ENCODE measurements at regions not wholly inside any gene's neighbourhood (a gene's known extent, or its start where the extent isn't known, plus 50 kb on each side); places are given as distances from the start of the nearest gene placed in this dataset.
"Not testable (repeated sequence)": the region's sequence is repeated elsewhere in the genome, so short reads cannot be mapped to it uniquely, and the experiment has no call there.

DNA sequence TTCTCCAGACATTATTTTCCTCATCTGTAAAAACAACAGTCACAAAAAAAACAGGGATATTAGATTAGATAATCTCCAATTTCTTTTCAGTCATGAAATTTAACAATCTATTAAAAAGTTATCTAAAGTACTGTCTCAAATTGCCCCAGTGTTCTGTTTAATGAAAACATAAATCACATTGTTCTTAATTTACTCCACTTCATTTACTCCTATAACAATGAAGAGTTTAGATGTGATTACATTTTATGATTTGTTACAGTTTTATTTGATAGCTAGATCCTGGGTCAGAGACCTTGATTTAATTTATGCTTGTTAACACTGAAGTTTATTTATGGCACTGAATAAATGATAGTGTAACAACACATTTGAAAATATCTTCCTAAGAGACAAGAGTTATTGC lies 230.2 kb upstream of the TRPC4 start:
- H3K9me3 Mint-ChIP-seq, result peaks cover 2% of the 10 kb centered on the region
- H3K4me3 Mint-ChIP-seq, result no peak overlapping the region
- ChIA-PET CTCF (no interaction called here), POLR2A (no interaction called here)
- no peaks in the 10 kb centered on the region for H3K36me3 Mint-ChIP-seq (ENCODE audit: low read depth)
- H3K27me3 Mint-ChIP-seq, result no peaks in the 10 kb centered on the region
- H3K4me1 Mint-ChIP-seq, result no peaks in the 10 kb centered on the region
- no peak overlapping the region for H3K27ac Mint-ChIP-seq
- no peak for DNase-seq

DNA sequence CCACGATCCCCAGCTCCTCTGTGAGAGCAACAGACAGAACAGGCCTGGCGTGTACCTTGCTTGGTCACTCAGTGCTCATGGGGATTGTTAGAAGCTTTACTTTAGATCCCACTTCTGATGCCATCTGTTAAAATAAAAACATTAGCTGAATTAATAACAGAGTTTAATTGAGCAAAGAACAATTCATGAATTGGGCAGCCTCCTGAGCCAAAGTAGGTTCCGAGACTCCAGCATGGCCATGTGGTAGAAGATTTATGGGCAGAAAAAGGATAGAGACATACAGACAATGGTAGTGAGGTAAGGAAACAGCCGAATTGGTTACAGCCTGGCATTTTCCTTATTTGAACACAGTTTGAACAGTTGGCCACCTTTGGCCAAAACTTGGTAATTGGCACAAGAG lies 223.9 kb upstream of the TRPC4 start:
- POLR2A ChIA-PET, result no interaction called here
- H3K27me3 Mint-ChIP-seq, result no peaks in the 10 kb centered on the region
- no peak overlapping the region for H3K4me3 Mint-ChIP-seq
- DNase-seq, result no peak
- H3K4me1 Mint-ChIP-seq, result no peaks in the 10 kb centered on the region
- H3K36me3 Mint-ChIP-seq (ENCODE audit: low read depth), result no peaks in the 10 kb centered on the region
- CTCF ChIA-PET, result no interaction called here
- H3K9me3 Mint-ChIP-seq, result peaks cover 8% of the 10 kb centered on the region
- H3K27ac Mint-ChIP-seq, result no peak overlapping the region

DNA sequence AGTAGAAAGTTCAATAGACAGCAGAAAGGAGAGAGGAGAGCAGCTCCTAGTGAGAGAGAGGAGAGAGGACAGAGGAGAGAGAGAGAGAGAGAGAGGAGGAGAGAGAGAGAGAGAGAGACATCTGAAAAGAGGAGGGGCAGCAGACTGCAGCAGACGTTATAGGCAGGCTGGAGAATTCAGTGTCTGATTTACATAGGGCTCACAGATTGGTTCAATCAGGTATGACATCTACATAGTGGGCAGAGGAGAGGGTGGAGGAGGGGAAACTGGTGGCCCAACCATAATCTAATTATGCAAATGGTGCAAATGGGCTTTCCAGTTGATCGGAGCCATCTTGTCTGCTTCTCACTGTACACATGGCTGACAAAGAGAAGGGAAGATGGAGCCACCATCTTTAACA lies 221.3 kb upstream of the TRPC4 start:
- H3K4me3 Mint-ChIP-seq, result no peak overlapping the region
- no peaks in the 10 kb centered on the region for H3K27me3 Mint-ChIP-seq
- no peaks in the 10 kb centered on the region for H3K36me3 Mint-ChIP-seq (ENCODE audit: low read depth)
- H3K27ac Mint-ChIP-seq, result no peak overlapping the region
- H3K4me1 Mint-ChIP-seq, result no peaks in the 10 kb centered on the region
- CTCF ChIA-PET, result interaction anchor here (0.6 kb wide), 1 partner anchor 118 kb away, joined by 6 read pairs; no protein-coding TSS in a partner anchor
- DNase-seq, result no peak
- H3K9me3 Mint-ChIP-seq, result peaks cover 11% of the 10 kb centered on the region
- POLR2A ChIA-PET, result no interaction called here

DNA sequence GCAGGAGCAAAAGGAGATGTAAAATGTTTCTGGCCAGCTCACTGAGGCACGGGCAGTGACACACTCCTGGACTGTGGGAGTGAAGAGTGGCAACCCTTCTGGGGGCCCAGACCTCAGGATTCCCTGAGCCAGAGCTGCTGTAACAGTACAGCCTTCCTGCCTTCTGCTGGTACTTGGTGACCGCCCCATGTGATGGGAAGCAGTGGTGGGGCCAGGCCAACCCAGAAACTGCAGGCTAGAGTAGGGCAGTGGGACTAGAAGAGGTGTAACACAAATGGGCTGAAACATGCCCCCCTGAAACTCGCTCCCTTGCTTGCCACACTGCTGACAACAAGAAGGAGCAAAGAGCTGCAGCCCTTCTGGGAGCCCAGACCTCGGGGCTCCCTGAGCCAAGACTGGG lies 217.1 kb upstream of the TRPC4 start:
- ChIA-PET POLR2A (no interaction called here), CTCF (no interaction called here)
- DNase-seq, result no peak
- Mint-ChIP-seq H3K27me3 (no peaks in the 10 kb centered on the region), H3K9me3 (peaks cover 17% of the 10 kb centered on the region), H3K4me3 (no peak overlapping the region), H3K27ac (no peak overlapping the region), H3K36me3 (ENCODE audit: low read depth) (no peaks in the 10 kb centered on the region), H3K4me1 (no peaks in the 10 kb centered on the region)

DNA sequence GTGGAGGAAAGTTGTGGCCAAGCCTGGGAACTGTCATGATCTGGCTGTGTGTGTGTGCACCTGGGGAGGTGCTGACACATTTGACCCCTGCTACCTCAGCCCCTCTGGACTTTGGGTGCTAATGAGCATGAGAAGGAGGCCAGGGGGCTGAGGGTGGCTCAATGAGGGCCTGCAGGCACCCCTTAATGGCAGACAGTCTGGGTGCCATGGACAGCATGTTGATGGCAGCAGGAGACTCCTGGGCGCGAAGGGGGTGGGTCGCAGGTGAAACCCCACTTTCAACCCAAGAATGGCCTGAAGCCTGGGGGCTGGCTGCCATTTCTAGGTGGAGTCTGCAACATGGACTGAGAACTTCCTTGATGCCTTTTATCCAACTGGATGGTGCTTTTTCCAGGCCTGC lies 216.4 kb upstream of the TRPC4 start:
- no peaks in the 10 kb centered on the region for H3K27me3 Mint-ChIP-seq
- H3K4me3 Mint-ChIP-seq, result no peak overlapping the region
- no peak for DNase-seq
- no peaks in the 10 kb centered on the region for H3K4me1 Mint-ChIP-seq
- ChIA-PET POLR2A (no interaction called here), CTCF (no interaction called here)
- no peak overlapping the region for H3K27ac Mint-ChIP-seq
- no peaks in the 10 kb centered on the region for H3K36me3 Mint-ChIP-seq (ENCODE audit: low read depth)
- peaks cover 19% of the 10 kb centered on the region for H3K9me3 Mint-ChIP-seq

DNA sequence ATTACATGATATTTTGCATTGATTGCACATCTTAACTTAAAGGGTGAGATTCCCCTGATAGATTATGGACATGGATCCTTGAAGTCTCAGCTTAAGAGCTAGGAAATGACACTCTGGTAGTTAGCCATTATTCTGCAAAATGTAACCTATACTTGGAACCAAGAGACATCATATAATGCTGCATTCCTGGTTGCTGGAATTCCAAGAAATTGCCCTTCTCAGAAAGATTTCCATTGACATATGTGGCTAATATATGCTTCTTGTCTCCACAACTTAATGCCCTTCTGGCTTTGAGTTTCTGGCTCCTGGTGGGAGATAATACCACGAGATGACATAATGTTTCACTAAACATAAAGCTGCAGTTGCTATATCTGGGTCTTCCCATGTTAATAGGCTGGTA lies 204.4 kb upstream of the TRPC4 start:
- H3K27me3 Mint-ChIP-seq, result no peaks in the 10 kb centered on the region
- no peak overlapping the region for H3K4me3 Mint-ChIP-seq
- H3K4me1 Mint-ChIP-seq, result no peaks in the 10 kb centered on the region
- H3K36me3 Mint-ChIP-seq (ENCODE audit: low read depth), result no peaks in the 10 kb centered on the region
- CTCF ChIA-PET, result no interaction called here
- DNase-seq, result no peak
- POLR2A ChIA-PET, result no interaction called here
- no peak overlapping the region for H3K27ac Mint-ChIP-seq
- H3K9me3 Mint-ChIP-seq, result no peaks in the 10 kb centered on the region

DNA sequence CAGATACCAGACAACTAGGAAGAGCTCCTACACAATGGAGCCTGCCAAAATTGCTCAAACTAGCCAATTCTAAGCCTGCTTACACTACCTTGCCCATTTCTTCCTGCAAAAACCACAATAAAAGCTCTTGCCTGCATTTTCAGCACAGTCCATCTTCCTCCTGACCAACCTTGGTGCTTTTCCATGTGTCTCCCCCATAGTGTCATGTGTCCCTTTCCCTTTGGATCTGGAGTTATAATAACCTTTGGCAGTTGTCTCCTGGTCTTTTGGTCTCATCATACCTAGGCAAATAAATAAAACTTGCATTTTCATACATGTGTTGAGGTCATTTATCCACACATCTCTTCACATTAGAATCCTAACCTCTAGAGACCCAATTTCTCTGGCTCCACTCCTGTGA lies 203.1 kb upstream of the TRPC4 start:
- Mint-ChIP-seq H3K4me3 (no peak overlapping the region), H3K27ac (no peak overlapping the region), H3K9me3 (peaks cover 2% of the 10 kb centered on the region), H3K36me3 (ENCODE audit: low read depth) (no peaks in the 10 kb centered on the region), H3K4me1 (no peaks in the 10 kb centered on the region), H3K27me3 (no peaks in the 10 kb centered on the region)
- POLR2A ChIA-PET, result no interaction called here
- no peak for DNase-seq
- CTCF ChIA-PET, result no interaction called here

DNA sequence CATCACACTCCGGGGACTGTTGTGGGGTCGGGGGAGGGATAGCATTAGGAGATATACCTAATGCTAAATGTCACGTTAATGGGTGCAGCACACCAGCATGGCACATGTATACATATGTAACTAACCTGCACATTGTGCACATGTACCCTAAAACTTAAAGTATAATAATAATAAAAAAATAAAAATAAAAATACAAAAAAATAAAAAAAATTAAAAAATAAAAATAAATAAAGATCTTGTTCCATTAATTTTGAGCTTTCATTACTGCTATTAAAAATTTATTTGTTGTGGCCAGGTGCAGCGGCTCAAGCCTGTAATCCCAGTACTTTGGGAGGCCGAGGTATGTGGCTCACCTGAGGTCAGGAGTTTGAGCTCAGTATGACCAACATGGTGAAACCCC lies 201.8 kb upstream of the TRPC4 start:
- POLR2A ChIA-PET; H3K27ac Mint-ChIP-seq; H3K9me3 Mint-ChIP-seq; DNase-seq; H3K4me3 Mint-ChIP-seq; H3K4me1 Mint-ChIP-seq; CTCF ChIA-PET; H3K36me3 Mint-ChIP-seq (ENCODE audit: low read depth); H3K27me3 Mint-ChIP-seq: not testable (repeated sequence)

DNA sequence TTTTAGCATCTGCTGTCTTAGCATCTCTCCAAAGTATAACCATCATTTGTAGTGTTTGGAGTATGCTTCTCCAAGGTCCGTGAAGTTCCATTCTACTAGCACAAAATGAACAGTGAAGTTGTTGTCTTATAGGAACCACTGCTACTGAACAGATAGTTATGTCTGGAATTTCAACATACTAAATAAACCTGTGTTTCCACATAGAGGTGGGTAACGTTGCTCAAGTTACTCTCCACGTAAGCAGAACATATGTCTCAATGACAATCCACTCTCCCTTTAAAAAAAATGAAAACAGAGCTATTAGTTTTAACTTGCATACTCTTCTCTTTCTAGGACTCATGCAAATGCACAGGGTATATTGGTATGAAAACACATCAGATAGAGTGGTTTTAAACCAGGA lies 184.3 kb upstream of the TRPC4 start:
- H3K4me1 Mint-ChIP-seq, result no peaks in the 10 kb centered on the region
- ChIA-PET POLR2A (no interaction called here), CTCF (no interaction called here)
- H3K9me3 Mint-ChIP-seq, result peaks cover 2% of the 10 kb centered on the region
- no peak for DNase-seq
- H3K27ac Mint-ChIP-seq, result no peak overlapping the region
- no peaks in the 10 kb centered on the region for H3K27me3 Mint-ChIP-seq
- H3K36me3 Mint-ChIP-seq (ENCODE audit: low read depth), result no peaks in the 10 kb centered on the region
- no peak overlapping the region for H3K4me3 Mint-ChIP-seq

DNA sequence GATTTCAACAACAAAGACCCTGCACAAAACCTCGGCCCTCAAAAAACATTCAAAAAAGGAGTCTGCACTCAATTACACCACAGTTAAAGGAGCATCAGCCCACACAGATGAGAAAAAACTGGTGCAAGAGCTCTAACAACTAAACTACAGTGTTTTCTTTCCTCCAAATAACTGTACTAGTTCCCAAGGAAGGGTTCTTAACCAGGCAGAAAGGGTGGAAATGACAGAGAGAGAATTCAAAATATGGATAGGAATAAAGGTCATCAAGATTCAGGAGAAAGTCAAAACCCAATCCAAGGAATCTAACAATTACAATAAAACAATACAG lies 176.4 kb upstream of the TRPC4 start:
- no peaks in the 10 kb centered on the region for H3K27me3 Mint-ChIP-seq
- no peaks in the 10 kb centered on the region for H3K4me1 Mint-ChIP-seq
- no peak overlapping the region for H3K4me3 Mint-ChIP-seq
- CTCF ChIA-PET, result no interaction called here
- peaks cover 7% of the 10 kb centered on the region for H3K9me3 Mint-ChIP-seq
- no peaks in the 10 kb centered on the region for H3K36me3 Mint-ChIP-seq (ENCODE audit: low read depth)
- no peak for DNase-seq
- POLR2A ChIA-PET, result no interaction called here
- no peak overlapping the region for H3K27ac Mint-ChIP-seq

DNA sequence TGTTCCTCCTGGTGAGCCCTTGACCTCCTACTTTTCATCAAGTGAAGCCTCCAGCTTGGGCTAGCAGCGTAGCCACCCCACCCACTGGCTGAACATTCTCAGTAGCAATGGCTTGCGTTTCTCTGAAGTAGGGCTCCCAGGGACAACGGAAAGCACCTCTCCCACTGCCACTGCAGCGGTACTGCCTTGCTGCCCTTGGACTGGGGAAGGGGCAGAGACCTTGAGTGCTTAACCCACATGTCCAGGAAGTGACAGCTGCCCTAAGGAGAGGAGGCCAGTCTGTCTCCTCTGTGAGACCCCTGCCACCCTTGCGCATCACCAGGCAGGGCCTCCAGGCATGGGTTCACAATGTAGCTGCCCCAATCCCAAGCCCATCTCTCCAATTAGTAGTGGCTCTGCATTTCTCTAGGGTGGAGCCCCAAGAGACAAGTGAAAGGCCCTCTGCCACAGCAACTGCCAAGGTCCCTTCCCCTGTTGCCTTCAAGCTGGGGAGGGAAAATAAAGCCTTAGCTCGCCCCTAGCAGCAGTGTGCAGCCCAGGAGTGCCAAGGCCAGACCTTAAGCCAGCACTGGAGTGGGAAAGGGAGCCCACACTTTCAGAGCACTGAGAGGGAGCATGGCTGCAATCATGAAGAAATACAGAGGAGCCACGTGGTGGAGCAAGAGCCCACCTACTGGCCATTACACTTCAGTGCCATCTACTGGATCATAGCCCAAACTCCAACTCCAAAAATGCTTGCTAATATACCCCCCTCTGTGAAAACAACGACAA lies 175.9 kb upstream of the TRPC4 start:
- POLR2A ChIA-PET, result no interaction called here

DNA sequence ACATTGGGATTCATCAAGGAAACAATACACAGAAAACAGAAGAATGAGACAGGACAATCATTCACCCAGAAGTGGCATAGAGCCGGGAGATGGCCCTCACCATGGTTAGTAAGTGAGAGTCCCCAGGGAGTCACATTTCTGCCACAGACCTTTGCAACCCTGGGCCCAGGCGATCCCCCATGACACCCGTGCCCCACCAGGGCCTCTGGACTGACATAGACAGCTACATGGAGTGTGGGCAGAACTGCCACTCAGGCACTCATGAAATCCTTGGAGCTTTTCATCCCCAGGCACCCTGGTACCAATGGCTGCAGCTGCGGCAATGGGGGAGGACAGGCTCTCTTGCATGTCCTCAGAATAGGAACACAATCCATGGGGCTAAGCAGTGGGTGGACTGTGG lies 174.5 kb upstream of the TRPC4 start:
- Mint-ChIP-seq H3K27me3 (no peaks in the 10 kb centered on the region), H3K9me3 (peaks cover 7% of the 10 kb centered on the region), H3K36me3 (ENCODE audit: low read depth) (no peaks in the 10 kb centered on the region), H3K27ac (no peak overlapping the region), H3K4me3 (no peak overlapping the region), H3K4me1 (no peaks in the 10 kb centered on the region)
- POLR2A ChIA-PET, result no interaction called here
- CTCF ChIA-PET, result no interaction called here
- no peak for DNase-seq

More for the DNA sequence above, 175.9 kb upstream of the TRPC4 start:
- H3K4me3 Mint-ChIP-seq, result no peak overlapping the region
- DNase-seq, result no peak
- H3K27ac Mint-ChIP-seq, result no peak overlapping the region
- H3K4me1 Mint-ChIP-seq, result no peaks in the 10 kb centered on the region
- H3K27me3 Mint-ChIP-seq, result no peaks in the 10 kb centered on the region
- CTCF ChIA-PET, result no interaction called here
- H3K9me3 Mint-ChIP-seq, result peaks cover 7% of the 10 kb centered on the region
- H3K36me3 Mint-ChIP-seq (ENCODE audit: low read depth), result no peaks in the 10 kb centered on the region

DNA sequence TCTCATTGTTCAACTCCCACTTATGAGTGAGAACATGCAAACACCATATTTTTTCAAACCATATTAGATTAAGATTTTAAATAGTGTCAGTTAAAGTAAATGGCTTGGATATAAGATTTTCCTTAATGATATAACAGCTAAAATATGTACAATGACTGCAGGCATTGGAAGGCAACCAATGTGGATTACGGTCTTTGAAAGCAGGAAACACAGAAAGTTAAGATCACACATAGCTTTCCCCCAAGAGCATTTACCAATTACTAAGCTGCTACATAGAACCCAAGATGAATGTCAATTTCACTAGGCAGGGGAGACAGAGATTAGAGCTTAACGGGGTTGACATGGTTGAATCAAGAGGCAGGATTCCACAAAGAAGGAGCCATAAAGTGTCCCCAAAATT lies 173.2 kb upstream of the TRPC4 start:
- POLR2A ChIA-PET, result no interaction called here
- Mint-ChIP-seq H3K4me3 (no peak overlapping the region), H3K36me3 (ENCODE audit: low read depth) (no peaks in the 10 kb centered on the region), H3K27me3 (no peaks in the 10 kb centered on the region), H3K9me3 (peaks cover 7% of the 10 kb centered on the region), H3K4me1 (no peaks in the 10 kb centered on the region), H3K27ac (no peak overlapping the region)
- DNase-seq, result no peak
- CTCF ChIA-PET, result no interaction called here

DNA sequence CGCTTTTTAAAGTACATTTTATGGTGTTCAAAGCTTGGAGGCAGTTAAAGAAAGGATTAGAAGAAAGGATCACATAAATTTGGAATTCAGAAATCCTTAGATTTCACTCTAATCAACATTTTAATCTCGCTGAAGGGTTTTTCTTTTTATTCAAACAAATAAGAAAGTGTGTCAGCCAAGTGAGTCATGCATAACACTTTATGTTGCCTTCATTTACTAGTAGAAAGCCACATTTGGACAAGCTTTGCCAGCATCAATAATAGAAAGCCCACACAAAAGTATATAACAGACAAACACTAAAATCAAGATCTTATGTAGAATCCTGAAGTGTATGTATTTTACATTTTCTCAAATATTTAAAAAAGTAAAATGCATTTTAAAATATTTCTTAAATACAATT lies 154.9 kb upstream of the TRPC4 start:
- POLR2A ChIA-PET, result no interaction called here
- DNase-seq, result no peak
- H3K36me3 Mint-ChIP-seq (ENCODE audit: low read depth), result no peaks in the 10 kb centered on the region
- no peak overlapping the region for H3K27ac Mint-ChIP-seq
- no peaks in the 10 kb centered on the region for H3K4me1 Mint-ChIP-seq
- no peaks in the 10 kb centered on the region for H3K27me3 Mint-ChIP-seq
- peaks cover 12% of the 10 kb centered on the region for H3K9me3 Mint-ChIP-seq
- CTCF ChIA-PET, result no interaction called here
- H3K4me3 Mint-ChIP-seq, result no peak overlapping the region

DNA sequence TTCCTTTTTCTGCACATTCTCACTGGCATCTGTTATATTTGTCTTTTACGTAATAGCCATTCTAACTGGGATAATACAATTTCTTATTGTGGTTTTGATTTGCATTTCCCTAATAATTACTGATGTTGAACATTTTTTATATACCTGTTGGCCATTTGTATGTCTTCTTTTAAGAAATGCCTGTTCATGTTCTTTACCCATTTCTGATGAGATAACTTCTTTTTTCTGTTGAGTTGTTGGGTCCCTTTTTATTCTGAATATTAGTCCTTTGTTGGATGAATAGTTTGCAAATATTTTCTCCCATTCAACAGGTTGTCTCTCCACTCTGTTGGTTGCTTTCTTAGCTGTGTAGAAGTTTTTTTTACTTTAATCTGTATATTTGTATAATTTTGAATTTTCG lies 147.7 kb upstream of the TRPC4 start:
- Mint-ChIP-seq H3K4me3 (no peak overlapping the region), H3K36me3 (ENCODE audit: low read depth) (no peaks in the 10 kb centered on the region), H3K27me3 (no peaks in the 10 kb centered on the region), H3K27ac (no peak overlapping the region), H3K9me3 (peaks cover 14% of the 10 kb centered on the region), H3K4me1 (no peaks in the 10 kb centered on the region)
- DNase-seq, result no peak
- POLR2A ChIA-PET, result no interaction called here
- CTCF ChIA-PET, result no interaction called here
